ENCODE measurements at regions not wholly inside any gene's neighbourhood (a gene's known extent, or its start where the extent isn't known, plus 50 kb on each side); places are given as distances from the start of the nearest gene placed in this dataset.
"Not testable (repeated sequence)": the region's sequence is repeated elsewhere in the genome, so short reads cannot be mapped to it uniquely, and the experiment has no call there.

DNA sequence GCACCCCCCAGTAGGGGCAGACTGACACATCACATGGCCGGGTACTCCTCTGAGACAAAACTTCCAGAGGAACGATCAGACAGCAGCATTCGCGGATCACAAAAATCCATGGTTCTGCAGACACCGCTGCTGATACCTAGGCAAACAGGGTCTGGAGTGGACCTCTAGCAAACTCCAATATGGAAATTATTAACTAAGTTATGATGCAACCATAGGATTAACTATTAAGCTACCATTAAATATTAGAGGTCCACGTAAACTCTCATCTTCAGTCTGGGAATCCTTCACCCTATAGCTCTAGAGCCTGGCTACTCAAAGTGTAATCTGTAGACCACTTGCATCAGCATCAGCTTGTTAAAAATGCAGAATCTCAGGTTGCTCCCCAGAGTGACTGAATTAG, 191.1 kb upstream of the ANO5 start:
- TF ChIP-seq, protein P1, sequence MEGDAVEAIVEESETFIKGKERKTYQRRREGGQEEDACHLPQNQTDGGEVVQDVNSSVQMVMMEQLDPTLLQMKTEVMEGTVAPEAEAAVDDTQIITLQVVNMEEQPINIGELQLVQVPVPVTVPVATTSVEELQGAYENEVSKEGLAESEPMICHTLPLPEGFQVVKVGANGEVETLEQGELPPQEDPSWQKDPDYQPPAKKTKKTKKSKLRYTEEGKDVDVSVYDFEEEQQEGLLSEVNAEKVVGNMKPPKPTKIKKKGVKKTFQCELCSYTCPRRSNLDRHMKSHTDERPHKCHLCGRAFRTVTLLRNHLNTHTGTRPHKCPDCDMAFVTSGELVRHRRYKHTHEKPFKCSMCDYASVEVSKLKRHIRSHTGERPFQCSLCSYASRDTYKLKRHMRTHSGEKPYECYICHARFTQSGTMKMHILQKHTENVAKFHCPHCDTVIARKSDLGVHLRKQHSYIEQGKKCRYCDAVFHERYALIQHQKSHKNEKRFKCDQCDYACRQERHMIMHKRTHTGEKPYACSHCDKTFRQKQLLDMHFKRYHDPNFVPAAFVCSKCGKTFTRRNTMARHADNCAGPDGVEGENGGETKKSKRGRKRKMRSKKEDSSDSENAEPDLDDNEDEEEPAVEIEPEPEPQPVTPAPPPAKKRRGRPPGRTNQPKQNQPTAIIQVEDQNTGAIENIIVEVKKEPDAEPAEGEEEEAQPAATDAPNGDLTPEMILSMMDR (conservative IDR thresholded peaks at IDR 0.05 in 1 of 2, IDR thresholded peaks at IDR 0.05 in 1 of 2; ENCODE audit: low read depth in 1 of 2, low read length in 2 of 2) = not testable (repeated sequence)
- TF ChIP-seq EZH2 (IDR thresholded peaks at IDR 0.05; ENCODE audit: low read length, missing control alignments) = not testable (repeated sequence)
